Gastroesophageal sphincter (tissue), 4 donors: ENCODE measurements at regions not wholly inside any gene's neighbourhood (a gene's known extent, or its start where the extent isn't known, plus 50 kb on each side); places are given as distances from the start of the nearest gene placed in this dataset.

ENCODE experiments used
- ATAC-seq: fragments of 150-250 bp; one replicate; pipeline ENCODE4 v1.9.1; 2016; ENCODE audit warnings: mild to moderate bottlenecking, moderate library complexity
- H3K27ac ChIP-seq, 4 donors: fragments of 200-600 bp; sonication (generic) in 3 of 4; 1 replicate in 3 of 4; 2 replicates in 1 of 4; pipeline ENCODE4 v1.5.1; 2016 to 2019
- H3K27me3 ChIP-seq: fragments of 200-600 bp; sonication (generic); one replicate; pipeline ENCODE4 v1.5.1; 2019
- H3K36me3 ChIP-seq, 2 donors: fragments of 200-600 bp; sonication (generic); one replicate each; pipeline ENCODE4 v1.5.1; 2019; ENCODE audit warnings: control low read depth in 1 of 2
- H3K4me1 ChIP-seq, 3 donors: fragments of 200-600 bp; sonication (generic); 1 replicate in 2 of 3; 2 replicates in 1 of 3; pipeline ENCODE4 v1.5.1; 2016 to 2019; ENCODE audit warnings: control low read depth in 2 of 3
- H3K4me3 ChIP-seq, 2 donors: fragments of 200-600 bp; sonication (generic); one replicate each; pipeline ENCODE4 v1.5.1; 2019; ENCODE audit warnings: mild to moderate bottlenecking in 1 of 2, moderate library complexity in 1 of 2
- H3K9me3 ChIP-seq, 3 donors: fragments of 200-600 bp; sonication (generic); one replicate each; pipeline ENCODE4 v1.5.1; 2017 to 2019; ENCODE audit warnings: control low read depth in 2 of 3
- EP300 ChIP-seq: sonication (generic); formaldehyde crosslinking; IDR thresholded peaks from one replicate; pipeline ENCODE4 v1.6.1; 2017; ENCODE audit warnings: antibody characterized with exemption, mild to moderate bottlenecking
- POLR2A ChIP-seq, 2 donors: fragments of 450-650 bp; IDR thresholded peaks; one replicate each; pipeline ENCODE4 v1.6.1; 2017; ENCODE audit warnings: antibody characterized with exemption in 2 of 2, mild to moderate bottlenecking in 2 of 2, moderate library complexity in 1 of 2
- POLR2AphosphoS5 ChIP-seq: sonication (generic); formaldehyde crosslinking; IDR thresholded peaks from one replicate; pipeline ENCODE4 v1.6.1; 2017; ENCODE audit warnings: antibody characterized with exemption
- WGBS, 2 donors: methylation state at CpG; one replicate each; pipeline ENCODE4 v1.1.5; 2018; ENCODE audit warnings: low coverage in 1 of 2; 5-methylcytosine and 5-hydroxymethylcytosine counted together
- TF ChIP-seq, protein P1 (sequence below), 4 experiments: fragments of 200-600 bp in 2 of 4; fragments of 450-650 bp in 2 of 4; sonication (generic) in 1 of 4; IDR thresholded peaks; one replicate each; pipeline ENCODE4 v1.5.1; 2017 to 2019; ENCODE audit warnings: antibody characterized with exemption in 4 of 4, mild to moderate bottlenecking in 2 of 4, moderate library complexity in 2 of 4

- Histone ChIP-seq H3K4me3 (no peak overlapping the region), H3K36me3 (no peaks in the 10 kb centered on the region), H3K27me3 (no peaks in the 10 kb centered on the region), H3K9me3 (no peaks in the 10 kb centered on the region), H3K4me1 (no peaks in the 10 kb centered on the region), H3K27ac (no peak overlapping the region)
- 28 to 48% methylated on average over 4 to 5 of the region's 5 CpGs for WGBS, 2 donors
- TF ChIP-seq POLR2A (IDR thresholded peaks at IDR 0.05), result no peak
- TF ChIP-seq POLR2AphosphoS5, result no peak
- TF ChIP-seq, protein P1, sequence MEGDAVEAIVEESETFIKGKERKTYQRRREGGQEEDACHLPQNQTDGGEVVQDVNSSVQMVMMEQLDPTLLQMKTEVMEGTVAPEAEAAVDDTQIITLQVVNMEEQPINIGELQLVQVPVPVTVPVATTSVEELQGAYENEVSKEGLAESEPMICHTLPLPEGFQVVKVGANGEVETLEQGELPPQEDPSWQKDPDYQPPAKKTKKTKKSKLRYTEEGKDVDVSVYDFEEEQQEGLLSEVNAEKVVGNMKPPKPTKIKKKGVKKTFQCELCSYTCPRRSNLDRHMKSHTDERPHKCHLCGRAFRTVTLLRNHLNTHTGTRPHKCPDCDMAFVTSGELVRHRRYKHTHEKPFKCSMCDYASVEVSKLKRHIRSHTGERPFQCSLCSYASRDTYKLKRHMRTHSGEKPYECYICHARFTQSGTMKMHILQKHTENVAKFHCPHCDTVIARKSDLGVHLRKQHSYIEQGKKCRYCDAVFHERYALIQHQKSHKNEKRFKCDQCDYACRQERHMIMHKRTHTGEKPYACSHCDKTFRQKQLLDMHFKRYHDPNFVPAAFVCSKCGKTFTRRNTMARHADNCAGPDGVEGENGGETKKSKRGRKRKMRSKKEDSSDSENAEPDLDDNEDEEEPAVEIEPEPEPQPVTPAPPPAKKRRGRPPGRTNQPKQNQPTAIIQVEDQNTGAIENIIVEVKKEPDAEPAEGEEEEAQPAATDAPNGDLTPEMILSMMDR (IDR thresholded peaks at IDR 0.05), result no peak
- TF ChIP-seq EP300, result no peak
- no peak for ATAC-seq
Observed at GRCh38 chr14:85987907-85988306, 458.0 kb downstream of the FLRT2 start.

DNA sequence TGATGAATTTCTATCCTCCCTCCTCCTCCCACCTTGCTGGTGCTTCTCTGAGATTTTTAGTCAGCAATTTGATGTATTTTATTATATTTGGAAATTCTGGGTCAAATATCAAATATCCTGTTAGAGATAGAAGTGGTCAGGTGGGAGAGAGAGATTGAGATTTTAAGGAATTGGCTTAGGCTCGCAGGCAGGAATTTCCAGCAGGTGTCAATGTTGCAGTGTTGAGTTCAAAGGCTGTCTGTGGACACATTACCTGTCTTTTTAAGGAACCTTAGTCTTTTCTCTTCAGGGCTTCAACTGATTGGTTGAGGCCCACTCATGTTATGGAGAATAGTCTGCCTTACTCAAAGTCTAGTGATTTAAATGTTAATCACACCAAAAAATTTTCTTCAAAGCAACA lies 457.3 kb downstream of the FLRT2 start:
- no peak overlapping the region for H3K4me3 ChIP-seq
- H3K27ac ChIP-seq, result no peak overlapping the region
- TF ChIP-seq, protein P1 (IDR thresholded peaks at IDR 0.05), result no peak
- TF ChIP-seq POLR2AphosphoS5, result no peak
- no peak for TF ChIP-seq EP300
- no peak for TF ChIP-seq POLR2A (IDR thresholded peaks at IDR 0.05)
- no peaks in the 10 kb centered on the region for H3K9me3 ChIP-seq
- H3K4me1 ChIP-seq, result no peaks in the 10 kb centered on the region
- no peak for ATAC-seq
- no peaks in the 10 kb centered on the region for H3K36me3 ChIP-seq
- WGBS, 2 donors, result 86% methylated on average over 1 of the region's 1 CpG; no CpG with 5 or more reads in 1 of the 2 donors
- H3K27me3 ChIP-seq, result no peaks in the 10 kb centered on the region

DNA sequence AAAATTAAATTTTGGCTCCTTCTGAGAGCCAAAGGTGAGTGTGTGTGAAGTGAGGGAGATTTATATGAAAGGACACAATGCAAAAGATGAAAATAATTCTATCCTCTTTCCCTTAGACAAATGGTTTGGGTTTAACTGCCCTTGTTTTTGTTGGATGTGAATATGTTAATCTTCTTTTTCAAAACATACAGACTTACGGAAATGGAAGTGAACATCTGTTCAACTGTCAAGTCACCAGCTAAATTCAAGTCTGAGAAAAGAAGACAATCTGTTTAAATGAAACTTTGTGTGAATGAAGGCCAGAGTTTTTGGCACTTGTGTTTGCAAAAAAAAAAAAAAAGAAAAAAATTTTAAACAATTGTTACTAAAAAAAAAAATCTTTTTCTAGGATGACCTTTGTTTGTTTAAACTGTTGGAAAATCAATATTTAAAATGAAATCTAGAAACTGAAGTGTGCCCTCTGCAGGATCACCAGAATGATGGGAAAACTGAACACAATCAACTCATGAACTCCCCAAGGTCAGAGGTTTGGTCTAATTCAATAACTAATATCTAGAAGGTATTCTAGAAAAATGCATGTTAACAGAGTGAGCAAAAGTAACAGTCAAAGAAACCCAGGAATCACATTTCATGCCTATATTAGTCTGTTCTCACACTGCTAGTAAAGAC lies 448.8 kb downstream of the FLRT2 start:
- no peaks in the 10 kb centered on the region for H3K36me3 ChIP-seq
- H3K27me3 ChIP-seq, result no peaks in the 10 kb centered on the region
- peaks cover 0 to 12% (median 0%) of the 10 kb centered on the region in 3 donors for H3K9me3 ChIP-seq
- TF ChIP-seq EP300, result no peak
- no peak for TF ChIP-seq POLR2A (IDR thresholded peaks at IDR 0.05)
- TF ChIP-seq, protein P1 (IDR thresholded peaks at IDR 0.05), result no peak
- TF ChIP-seq POLR2AphosphoS5, result no peak
- ATAC-seq, result no peak
- WGBS, 2 donors, result 43 to 53% methylated on average over 1 of the region's 1 CpG
- H3K4me3 ChIP-seq, result no peak overlapping the region
- no peaks in the 10 kb centered on the region for H3K4me1 ChIP-seq
- no peak overlapping the region for H3K27ac ChIP-seq

GRCh38 chr14:85974602-85975001 lies 444.7 kb downstream of the FLRT2 start:
- H3K4me3 ChIP-seq, result no peak overlapping the region
- no peak for ATAC-seq
- H3K4me1 ChIP-seq, result no peaks in the 10 kb centered on the region
- no peak overlapping the region for H3K27ac ChIP-seq
- H3K27me3 ChIP-seq, result no peaks in the 10 kb centered on the region
- H3K9me3 ChIP-seq, result peaks cover 0 to 22% (median 0%) of the 10 kb centered on the region in 3 donors
- TF ChIP-seq POLR2A (IDR thresholded peaks at IDR 0.05), result no peak
- no peak for TF ChIP-seq EP300
- TF ChIP-seq POLR2AphosphoS5, result no peak
- WGBS, 2 donors, result 100% methylated on average over 1 of the region's 8 CpGs; no CpG with 5 or more reads in 1 of the 2 donors
- H3K36me3 ChIP-seq, result no peaks in the 10 kb centered on the region

DNA sequence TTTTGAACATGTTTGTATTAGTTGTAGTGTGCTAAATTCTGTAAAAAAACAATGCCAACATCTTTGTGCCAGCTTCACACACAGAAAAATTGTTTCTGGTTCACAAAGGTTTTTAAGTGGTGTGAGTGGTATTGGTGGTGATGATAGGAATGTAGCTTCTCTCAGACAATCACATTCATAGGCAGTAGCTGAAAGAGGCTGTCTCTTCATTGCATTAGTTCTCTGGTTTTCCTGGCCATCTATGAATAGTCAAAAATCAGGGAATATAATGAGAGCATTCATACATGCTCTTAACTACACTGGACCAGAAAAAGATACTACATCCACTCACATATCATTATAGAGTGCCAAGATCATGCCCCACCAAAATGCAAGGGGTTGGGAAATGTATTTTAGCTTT lies 433.5 kb downstream of the FLRT2 start:
- no peaks in the 10 kb centered on the region for H3K36me3 ChIP-seq
- TF ChIP-seq POLR2A (IDR thresholded peaks at IDR 0.05), result no peak
- no peak for TF ChIP-seq EP300
- TF ChIP-seq, protein P1 (IDR thresholded peaks at IDR 0.05), result no peak
- TF ChIP-seq POLR2AphosphoS5, result no peak
- no peak overlapping the region for H3K27ac ChIP-seq

More for the DNA sequence above, 433.5 kb downstream of the FLRT2 start:
- ATAC-seq, result no peak
- H3K9me3 ChIP-seq, result no peaks in the 10 kb centered on the region
- no peak overlapping the region for H3K4me3 ChIP-seq
- H3K27me3 ChIP-seq, result no peaks in the 10 kb centered on the region
- H3K4me1 ChIP-seq, result no peaks in the 10 kb centered on the region
